ENCODE measurements at regions not wholly inside any gene's neighbourhood (a gene's known extent, or its start where the extent isn't known, plus 50 kb on each side); places are given as distances from the start of the nearest gene placed in this dataset.
A peak's percentile ranks its signal among the peaks of the same experiment; 100 is the strongest.

DNA sequence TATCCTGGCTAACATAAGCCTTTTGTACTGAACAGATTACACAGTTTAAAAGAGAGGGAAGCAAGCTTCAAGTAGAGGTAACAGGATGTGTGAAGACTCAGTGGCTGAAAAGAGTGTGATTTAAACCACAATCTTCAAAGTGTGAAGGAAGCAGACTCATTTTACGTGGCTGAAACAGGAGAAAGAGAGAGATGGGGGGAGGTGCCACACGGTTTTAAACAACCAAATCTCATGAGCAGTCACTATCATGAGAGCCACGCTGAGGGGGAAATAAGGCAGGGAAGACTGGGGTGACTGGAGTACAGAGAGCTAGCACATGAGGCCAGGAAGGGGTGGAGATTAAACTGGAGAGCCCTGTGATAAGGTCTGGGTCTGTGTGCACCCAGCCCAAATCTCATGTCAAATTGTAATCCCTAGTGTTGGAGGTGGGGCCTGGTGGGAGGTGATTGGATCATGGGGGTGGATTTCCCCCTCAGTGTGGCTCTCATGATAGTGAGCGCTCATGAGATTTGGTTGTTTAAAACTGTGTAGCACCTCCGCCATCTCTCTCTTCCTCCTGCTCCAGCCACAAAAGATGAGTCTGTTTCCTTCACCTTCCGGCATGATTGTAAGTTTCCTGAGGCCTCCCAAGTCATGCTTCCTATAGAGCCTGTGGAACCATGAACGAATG lies 318.6 kb upstream of the CD180 start:
- DNase-seq (peak; percentile 18), ATAC-seq (peak; percentile 84)

DNA sequence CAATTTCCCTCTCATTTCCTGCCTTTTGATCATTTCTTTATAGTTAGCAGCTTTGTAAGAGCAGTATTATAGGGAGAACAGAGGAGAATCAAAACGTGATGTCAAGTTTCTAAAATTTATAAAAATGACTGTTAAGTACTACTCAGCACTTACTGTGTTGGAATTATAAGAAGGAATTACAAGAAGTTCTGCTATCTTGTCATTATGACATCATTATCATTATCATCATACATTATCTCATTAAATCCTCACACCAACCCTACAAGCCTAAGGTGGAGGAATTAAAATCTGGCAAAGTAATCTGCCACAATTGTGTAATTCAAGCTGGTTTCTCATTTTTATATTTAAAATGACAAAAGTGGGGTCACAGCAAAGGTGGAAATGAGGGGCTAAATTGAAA lies 316.2 kb upstream of the CD180 start:
- no peak for ATAC-seq
- DNase-seq = no peak

DNA sequence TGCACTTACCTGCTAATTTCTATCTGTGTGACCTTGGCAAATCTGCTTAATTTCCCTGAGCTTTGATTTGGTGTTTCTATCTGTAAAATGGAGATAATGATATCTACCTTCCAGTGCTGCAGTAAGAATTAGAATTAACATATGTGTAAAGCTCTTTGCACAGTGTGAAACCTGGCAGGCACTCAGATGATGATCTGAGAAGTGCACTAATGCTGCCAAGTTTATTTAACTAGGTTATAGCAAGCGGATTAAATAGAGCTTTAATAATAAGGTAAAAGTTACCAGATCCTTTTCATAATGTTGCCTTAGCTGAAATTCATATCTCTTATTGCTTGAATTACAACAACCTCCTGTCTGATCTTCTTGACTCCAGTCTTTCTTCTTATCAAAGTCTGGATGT lies 315.3 kb upstream of the CD180 start:
- no peak for DNase-seq
- ATAC-seq = no peak

DNA sequence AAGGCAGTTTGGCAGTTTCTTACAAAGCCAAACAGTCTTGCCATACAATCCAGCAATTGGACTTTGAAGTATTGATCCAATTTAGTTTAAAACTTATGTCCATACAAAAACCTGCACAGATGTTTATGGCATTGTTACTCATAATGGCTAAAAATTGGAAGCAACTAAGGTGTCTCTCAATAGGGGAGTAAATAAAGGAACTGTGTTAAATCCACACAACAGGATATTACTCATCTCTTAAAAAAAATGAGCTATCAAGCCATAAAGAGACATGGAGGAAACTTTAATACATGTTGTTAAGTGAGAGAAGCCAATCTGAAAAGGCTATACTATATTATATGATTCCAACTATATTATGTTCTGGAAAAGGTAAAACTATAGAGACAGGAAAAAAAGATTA lies 313.6 kb upstream of the CD180 start:
- no peak for ATAC-seq

DNA sequence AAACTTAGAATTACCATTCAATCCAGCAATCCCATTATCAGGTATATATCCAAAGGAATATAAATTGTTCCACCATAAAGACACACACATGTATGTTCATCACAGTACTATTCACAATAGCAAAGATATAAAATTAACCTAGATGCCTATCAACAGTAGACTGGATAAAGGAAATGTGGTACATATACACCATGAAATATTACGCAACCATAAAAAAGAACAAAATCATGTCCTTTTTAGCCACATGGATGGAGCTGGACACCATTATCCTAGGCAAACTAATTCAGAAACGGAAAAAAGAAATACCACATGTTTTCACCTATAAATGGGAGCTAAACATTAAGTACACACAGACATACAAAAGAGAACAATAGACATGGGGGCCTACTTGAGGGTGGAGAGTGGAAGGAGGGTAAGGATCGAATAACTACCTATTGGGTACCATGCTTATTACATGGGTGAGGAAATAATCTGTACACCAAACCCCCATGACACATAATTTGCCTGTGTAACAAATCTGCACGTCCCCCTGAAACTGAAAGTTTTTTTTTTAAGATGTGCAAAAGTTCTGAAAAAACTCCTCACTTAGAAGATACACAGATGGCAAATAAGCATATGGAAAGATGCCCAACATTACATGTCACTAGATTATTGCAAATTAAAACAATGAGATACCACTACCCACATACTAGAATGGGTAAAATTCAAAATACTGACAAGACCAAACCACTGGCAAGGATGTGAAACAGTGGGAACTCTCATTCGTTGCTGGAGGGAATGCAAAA lies 313.0 kb upstream of the CD180 start:
- DNase-seq (no peak), ATAC-seq (no peak)

More for the DNA sequence above, 313.6 kb upstream of the CD180 start:
- no peak for DNase-seq

DNA sequence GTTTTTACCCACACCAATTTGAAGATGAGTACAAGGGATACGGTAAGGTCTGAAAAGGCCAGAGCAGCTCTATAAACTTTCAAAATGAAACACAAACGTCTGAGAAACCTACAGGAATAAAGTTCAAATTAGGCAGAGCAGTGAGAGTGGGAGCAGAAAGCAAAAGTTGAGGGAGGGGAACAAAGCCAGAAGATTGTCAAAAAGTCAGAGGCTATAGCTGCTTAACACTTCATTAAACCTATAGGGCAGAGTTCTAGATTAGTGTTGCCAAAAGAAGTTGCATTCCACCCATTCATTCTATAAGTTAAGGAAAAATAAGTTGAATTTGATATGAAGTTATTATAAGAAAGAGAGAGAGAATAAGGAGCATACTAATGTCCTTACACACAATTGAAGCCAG lies 309.6 kb upstream of the CD180 start:
- DNase-seq = no peak
- no peak for ATAC-seq

DNA sequence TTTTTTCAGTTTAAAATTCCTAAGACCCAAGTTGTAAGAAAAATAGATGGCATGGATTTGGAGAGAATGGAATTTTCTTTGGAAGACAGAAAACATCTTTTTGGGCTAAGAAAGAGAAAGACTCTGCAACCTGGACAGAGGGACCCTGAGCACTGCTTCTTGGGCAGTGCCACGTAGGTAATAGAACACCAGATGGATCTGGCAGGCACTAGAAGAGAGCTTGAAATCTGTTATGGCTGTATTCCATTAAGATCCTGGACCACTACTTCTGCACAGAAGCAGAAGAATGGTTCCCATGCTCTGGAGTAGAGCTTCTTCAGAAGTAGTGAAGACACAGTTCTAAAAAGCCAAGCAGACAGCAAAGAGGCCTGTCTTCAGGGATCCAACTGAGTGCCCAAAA lies 306.4 kb upstream of the CD180 start:
- no peak for DNase-seq
- ATAC-seq = no peak

DNA sequence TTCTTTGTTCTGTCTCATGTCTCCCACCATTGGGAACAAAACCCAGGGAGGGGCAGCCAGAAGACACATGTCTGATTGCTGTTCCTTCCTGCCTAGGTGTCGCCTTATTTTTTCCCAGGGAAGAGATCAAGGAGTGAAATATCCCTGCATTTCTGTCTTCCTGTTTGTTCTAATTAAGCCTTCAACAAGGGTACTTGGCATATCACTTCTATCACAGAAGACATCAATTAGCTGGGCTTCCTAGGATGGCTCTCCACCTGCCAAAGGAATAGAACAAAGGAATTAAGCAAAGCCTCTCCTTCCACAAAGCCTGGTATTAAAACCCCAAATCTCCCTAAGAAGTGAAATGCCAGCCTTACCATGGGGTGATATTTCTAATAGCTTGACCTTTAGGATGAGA lies 299.5 kb upstream of the CD180 start:
- no peak for ATAC-seq
- no peak for DNase-seq

DNA sequence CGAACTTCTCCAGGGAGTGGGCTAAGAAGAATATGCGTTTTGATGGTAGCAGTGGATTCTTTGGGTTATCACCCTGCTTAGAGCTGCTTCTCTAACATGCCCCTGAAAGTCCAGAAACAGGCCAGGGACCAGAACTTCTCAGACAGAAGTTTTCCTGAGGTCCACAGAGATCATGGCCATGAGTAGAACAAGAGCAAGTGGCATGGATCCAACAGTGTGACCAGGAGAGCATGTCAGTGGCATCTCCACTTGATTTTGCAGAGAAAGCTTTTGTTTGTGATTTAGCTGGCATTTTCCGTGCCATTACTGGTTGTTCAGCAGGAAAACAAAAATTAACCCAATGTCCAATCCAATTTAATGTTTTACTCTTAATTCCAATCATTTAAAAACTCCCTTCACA lies 298.5 kb upstream of the CD180 start:
- no peak for ATAC-seq
- DNase-seq = no peak

DNA sequence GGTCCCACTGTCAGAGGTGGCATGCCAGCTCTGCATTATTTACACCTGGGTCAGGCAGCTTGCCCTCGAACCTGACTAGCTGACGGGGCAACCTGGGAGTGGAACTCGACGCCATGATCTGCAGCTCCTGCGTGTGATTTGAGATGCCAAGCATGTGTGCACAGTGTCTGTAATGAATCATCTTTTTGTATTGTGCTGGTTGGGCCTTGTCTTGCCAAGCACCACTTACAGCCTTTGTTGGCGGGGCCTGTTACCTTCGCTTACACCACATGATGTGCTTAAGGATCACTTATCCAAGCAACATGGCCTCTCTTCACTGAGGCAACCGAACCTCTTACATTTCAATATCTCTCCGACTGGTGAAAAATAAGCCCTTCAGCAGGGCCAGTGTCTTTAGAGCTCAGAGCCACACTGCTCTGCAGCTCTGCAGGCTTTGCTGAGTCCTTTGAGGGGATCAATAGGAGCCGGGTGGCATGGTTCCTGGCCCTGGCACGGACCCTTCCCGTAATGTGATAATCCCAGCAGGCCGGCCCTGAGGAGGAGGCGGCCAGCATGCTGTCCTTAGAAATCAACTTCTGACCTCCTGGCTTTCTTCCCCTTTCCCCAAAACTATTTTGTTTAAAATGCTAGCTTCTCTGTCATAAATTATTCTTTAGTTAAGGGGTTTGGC lies 297.7 kb upstream of the CD180 start:
- ATAC-seq (no peak), DNase-seq (no peak)

DNA sequence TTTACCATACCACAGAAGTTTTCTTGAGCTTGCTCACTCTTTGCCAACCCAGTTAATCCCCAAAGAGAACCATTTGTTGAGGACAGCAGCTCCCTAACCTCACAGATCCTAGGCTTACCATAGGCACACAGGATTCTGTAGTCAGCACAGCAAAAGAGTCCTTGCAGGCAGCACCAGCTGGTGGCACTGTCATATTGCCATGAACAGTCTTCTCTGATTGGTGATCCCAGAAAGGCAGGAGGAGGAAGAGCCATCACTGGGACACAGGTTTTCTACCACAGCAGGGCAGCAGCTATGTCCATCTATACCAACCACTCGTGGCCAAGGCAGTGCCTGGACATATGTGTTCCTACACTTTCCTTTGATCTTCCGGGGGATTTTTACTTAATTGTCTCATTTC lies 297.1 kb upstream of the CD180 start:
- no peak for DNase-seq
- ATAC-seq = no peak

DNA sequence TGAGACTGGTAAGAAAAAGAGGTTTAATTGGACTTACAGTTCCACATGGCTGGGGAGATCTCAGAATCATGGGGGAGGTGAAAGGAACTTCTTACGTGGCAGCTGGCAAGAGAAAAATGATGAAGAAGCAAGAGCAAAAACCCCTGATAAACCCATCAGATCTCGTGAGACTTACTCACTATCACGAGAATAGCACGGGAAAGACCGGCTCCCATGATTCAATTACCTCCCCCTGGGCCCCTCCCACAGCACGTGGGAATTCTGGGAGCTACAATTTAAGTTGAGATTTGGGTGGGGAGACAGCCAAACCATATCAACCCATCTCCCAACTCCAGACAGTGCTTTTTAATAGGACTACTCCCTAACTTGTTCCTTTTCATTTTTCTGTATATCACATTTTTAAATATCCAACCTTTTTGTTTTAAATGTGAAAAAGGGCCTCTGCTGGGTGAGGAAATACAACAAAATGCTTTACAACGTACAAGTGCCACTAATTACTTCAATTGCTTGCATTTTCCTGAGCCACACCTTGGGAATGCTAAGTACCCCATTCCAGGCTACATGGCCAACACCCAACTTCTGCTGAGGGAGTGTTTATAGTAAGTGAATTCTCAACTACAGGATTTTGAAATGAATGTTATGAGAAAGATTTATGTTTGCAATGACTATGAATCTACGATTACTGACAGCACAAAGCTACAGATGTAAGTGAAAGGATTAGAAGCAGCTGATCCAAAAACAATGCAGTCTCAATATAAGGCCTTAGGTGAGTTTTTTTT lies 294.1 kb upstream of the CD180 start:
- no peak for ATAC-seq
- DNase-seq = no peak

DNA sequence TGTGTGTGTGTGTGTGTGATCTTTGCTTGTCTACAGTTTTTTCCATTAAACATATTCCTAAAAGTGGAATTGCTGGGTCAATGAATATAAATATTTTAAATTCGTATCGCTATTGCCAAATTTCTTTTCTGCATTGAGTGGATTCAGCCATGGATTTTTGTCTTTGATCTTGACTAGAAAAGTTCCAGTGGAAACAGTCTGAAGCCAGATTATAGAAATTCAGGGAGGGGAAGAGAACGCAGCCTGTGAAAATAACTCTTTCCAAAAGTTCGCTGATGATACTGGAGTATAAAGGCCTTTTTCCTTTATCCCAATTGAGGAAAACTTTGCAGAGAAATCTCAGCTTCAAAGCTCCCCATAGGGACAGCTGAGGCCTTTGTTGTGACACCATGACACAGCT lies 292.3 kb upstream of the CD180 start:
- DNase-seq = no peak
- no peak for ATAC-seq

DNA sequence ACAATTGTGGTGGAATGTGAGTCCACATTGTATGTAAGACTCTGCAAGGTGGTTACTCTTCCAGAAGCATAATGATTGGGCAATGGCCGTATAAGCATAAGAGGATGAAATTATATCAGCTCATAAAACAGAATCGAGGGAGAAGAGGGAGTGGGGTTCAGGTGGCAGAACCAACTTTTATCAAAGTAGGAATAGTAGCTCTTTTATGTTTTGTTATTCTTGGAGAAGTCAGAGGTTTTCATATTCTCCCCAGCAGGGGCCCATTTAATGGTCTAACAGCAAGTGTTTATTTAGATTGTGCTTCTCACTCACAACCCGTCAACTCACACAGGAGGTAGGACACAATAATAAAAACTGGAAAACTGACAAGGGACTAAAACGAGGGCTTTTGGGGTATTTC lies 291.3 kb upstream of the CD180 start:
- no peak for ATAC-seq
- no peak for DNase-seq

DNA sequence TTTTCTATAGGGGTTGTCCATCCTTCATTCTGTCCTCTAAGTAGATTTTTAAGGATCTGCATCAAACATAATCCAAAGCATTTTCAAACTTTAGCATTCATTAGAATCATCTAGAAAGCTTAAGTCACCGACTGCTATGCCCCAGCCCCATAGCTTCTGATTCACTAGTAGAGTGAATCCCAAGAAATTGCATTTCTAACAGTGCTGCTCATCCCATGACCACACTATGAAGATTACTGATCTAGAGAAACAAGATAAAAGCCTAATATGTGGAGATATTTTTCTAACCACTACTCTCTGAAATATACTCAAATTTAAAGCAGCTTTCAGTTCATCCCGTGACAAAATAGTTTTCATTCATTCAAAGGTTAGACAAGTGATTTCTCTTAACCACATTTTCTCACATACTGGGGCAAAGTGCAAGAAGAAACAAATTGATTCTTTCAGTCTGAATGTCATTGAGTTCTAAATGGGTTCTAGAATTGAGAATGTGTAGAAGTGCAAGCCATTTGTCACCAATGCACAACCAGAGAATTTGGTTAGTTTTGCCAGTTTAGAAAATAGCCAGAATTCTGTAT lies 286.9 kb upstream of the CD180 start:
- no peak for DNase-seq
- ATAC-seq = no peak

DNA sequence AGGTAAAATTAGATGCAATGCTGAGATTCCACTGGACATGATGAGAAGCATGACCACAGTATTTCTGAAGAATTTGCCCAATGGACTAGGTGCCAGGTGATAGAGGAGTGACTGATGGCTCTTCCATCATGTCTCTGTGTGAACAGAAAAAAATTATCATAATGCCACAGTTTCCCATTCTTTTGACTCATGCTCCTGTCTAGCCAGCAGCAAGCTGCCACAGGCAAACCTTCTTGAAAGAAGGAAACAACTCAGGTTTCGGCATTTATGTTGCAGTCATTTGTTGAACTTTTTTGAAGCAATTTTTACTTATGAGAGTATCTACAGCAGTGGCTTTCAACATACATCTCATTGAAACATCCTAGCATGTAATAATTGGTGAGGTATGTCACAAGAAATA lies 284.8 kb upstream of the CD180 start:
- DNase-seq = no peak

DNA sequence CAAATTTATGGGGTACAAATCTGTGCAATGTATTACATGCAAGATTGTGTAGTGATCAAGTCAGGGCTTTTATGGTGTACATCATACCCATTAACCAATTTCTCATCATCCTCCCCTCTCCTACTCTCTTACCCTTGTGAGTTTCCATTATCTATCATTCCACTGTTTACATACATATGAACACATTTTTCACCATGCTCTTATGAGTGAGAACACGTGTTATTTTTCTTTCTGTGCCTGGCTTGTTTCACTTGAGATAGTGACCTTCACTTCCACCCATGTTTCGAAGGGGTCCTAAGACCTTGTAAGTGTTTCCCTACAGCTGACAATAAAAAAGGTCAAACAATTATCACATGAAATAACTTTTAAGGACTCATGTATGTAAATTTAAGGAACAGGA lies 281.7 kb upstream of the CD180 start:
- ATAC-seq (no peak), DNase-seq (no peak)

More for the DNA sequence above, 284.8 kb upstream of the CD180 start:
- ATAC-seq = no peak

DNA sequence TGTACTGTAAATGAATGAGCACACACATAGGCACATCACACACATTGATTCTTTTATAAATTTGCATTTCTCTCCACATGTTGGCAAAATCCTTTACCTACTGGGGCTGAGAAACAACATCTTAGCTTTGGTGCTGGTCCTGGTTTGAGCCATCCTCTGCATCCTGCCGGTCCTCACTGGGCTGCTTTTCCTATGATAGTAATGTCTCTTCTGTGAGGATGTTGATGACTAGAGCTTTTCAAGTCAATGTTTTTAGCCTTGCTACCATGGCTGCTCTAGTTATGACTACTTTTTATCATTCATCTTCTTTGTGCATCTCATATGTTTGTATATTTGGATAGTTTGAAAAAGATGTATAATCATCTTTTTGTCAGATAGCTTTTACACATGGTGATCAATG lies 280.4 kb upstream of the CD180 start:
- ATAC-seq (no peak), DNase-seq (no peak)

DNA sequence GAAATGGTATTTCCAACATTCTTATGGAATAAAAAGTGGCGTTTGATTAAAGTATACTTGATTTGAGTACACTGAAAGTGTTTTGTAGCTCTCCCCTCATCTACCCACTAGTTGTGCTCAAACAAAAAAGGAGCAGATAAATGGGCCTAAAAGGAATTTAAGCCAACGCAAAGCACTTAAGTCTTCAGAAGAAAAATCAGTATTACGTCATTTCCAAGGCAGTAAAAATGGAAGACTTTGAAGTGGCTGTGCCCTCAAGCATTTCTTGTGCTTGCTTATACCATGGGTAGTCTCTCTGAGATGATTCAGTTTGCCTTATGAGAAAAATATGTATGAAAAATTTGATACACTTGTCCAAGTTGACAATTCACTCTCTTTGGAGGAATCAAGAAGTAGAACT lies 279.9 kb upstream of the CD180 start:
- ATAC-seq (no peak), DNase-seq (no peak)

DNA sequence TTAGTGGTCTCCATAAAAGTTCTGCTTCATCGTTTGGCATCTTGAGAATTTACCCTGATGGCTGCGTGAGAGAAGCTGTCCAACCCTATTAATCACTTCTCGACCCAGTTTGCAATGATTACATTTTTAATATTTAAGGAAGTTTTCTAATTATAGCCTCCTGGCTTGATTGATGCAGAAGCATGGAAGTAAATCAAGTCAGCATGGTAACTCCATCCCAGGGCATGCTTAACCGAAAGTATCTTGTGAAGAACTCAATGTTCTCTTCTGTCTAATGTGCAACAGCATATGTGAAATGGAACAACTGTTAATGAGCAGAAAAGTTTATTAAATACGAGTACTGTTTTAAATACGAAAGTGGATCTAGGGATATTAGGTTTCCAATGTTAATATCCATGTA lies 278.9 kb upstream of the CD180 start:
- DNase-seq (no peak), ATAC-seq (no peak)

DNA sequence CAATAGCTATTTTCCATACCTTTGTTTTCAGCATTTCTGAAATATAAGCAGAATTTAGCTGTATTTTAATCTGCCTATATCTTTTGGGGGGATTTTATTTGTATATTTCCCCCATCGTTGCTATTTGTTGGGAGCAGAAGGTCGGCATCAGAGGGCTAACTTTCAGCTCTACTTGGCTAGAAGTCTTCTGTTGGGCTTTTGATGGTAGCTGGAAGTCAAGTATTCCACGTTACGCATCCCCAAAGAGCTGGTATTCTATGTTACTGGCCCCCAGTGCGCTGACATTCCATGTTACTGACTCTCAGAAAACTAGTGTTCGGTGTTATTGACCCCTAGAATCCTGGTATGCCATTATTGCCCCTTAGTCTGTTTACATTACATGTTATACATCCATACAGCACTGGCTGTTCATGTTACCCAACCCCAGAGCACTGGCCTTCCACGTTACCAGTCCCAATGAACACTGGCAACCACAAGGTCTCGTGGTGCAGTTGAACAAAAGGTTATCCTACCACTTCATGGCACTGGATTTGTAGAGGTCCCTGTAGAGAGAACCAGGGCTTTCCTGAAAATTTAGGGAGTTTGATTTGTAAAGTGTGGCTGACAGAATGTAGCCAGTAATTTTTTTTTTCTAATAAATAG lies 278.1 kb upstream of the CD180 start:
- DNase-seq (no peak), ATAC-seq (no peak)

DNA sequence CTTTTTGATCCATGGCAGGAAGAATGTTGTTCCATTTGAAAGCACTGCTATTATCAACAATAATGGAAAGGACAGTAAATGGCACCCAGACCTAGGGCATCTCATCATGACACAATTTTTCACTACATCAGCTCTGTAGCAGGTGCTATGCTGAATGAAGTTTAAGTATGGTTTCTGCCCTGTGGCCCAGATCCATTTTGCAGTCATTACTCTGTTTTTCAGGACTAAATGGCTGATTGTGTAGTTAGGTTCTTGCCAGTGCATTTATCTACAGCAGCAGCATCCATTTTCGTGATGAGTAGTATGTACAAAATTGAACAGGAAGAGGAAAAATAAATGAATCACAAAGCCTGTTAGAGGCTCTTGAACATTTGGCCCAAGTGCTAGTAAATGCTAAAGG lies 270.5 kb upstream of the CD180 start:
- DNase-seq (no peak), ATAC-seq (no peak)

All from stimulated activated naive CD8-positive, alpha-beta T cell treated with anti-CD3 and anti-CD28 coated beads, Interleukin-15, Interleukin-2, amounts not matched to agents 100 U/mL and 50 U/mL, for 24 hours (primary cell).